Midbrain (tissue), 1 donor: ENCODE measurements at regions not wholly inside any gene's neighbourhood (a gene's known extent, or its start where the extent isn't known, plus 50 kb on each side); places are given as distances from the start of the nearest gene placed in this dataset.
"Not testable (repeated sequence)": the region's sequence is repeated elsewhere in the genome, so short reads cannot be mapped to it uniquely, and the experiment has no call there.

Experiments used
- DNase-seq: peaks from one replicate; lab custom pipeline; 2025; lab: John Stamatoyannopoulos, UW

- DNase-seq = no peak
Observed at GRCh38 chr4:13678186-13678924, 50.8 kb upstream of the BOD1L1 start.

- no peak for DNase-seq
Observed at GRCh38 chr4:13681570-13681969, 54.0 kb upstream of the BOD1L1 start.

GRCh38 chr4:13694256-13694655 lies 66.7 kb upstream of the BOD1L1 start:
- DNase-seq = no peak

- no peak for DNase-seq
Observed at GRCh38 chr4:13698296-13698695, 70.8 kb upstream of the BOD1L1 start.

GRCh38 chr4:13700021-13700857 lies 72.7 kb upstream of the BOD1L1 start:
- no peak for DNase-seq

- not testable (repeated sequence) for DNase-seq
Observed at GRCh38 chr4:13700858-13701140, 73.3 kb upstream of the BOD1L1 start.

- DNase-seq = no peak
Observed at GRCh38 chr4:13701937-13702446, 74.5 kb upstream of the BOD1L1 start.

- no peak for DNase-seq
Observed at GRCh38 chr4:13703096-13703495, 75.6 kb upstream of the BOD1L1 start.

- DNase-seq = peak; percentile 10
Observed at GRCh38 chr4:13704035-13704434, 76.5 kb upstream of the BOD1L1 start.

GRCh38 chr4:13704761-13705160 lies 77.2 kb upstream of the BOD1L1 start:
- DNase-seq = no peak

- DNase-seq = peak; percentile 7
Observed at GRCh38 chr4:13705521-13706041, 78.1 kb upstream of the BOD1L1 start.

GRCh38 chr4:13706120-13706519 lies 78.6 kb upstream of the BOD1L1 start:
- DNase-seq = no peak

- DNase-seq = no peak
Observed at GRCh38 chr4:13706716-13707115, 79.2 kb upstream of the BOD1L1 start.

GRCh38 chr4:13710246-13710885 lies 82.8 kb upstream of the BOD1L1 start:
- no peak for DNase-seq

GRCh38 chr4:13711233-13711785 lies 83.8 kb upstream of the BOD1L1 start:
- no peak for DNase-seq

GRCh38 chr4:13721894-13722293 lies 94.4 kb upstream of the BOD1L1 start:
- no peak for DNase-seq

- DNase-seq = no peak
Observed at GRCh38 chr4:13722649-13723048, 95.1 kb upstream of the BOD1L1 start.

- DNase-seq = no peak
Observed at GRCh38 chr4:13728761-13729160, 101.2 kb upstream of the BOD1L1 start.

- DNase-seq = no peak
Observed at GRCh38 chr4:13731019-13731418, 103.5 kb upstream of the BOD1L1 start.

- DNase-seq = no peak
Observed at GRCh38 chr4:13733817-13734216, 106.3 kb upstream of the BOD1L1 start.

- no peak for DNase-seq
Observed at GRCh38 chr4:13750594-13750993, 123.1 kb upstream of the BOD1L1 start.

GRCh38 chr4:13761581-13761980 lies 134.1 kb upstream of the BOD1L1 start:
- DNase-seq = not testable (repeated sequence)
